ENCODE measurements at regions not wholly inside any gene's neighbourhood (a gene's known extent, or its start where the extent isn't known, plus 50 kb on each side); places are given as distances from the start of the nearest gene placed in this dataset.
A peak's percentile ranks its signal among the peaks of the same experiment; 100 is the strongest.

DNA sequence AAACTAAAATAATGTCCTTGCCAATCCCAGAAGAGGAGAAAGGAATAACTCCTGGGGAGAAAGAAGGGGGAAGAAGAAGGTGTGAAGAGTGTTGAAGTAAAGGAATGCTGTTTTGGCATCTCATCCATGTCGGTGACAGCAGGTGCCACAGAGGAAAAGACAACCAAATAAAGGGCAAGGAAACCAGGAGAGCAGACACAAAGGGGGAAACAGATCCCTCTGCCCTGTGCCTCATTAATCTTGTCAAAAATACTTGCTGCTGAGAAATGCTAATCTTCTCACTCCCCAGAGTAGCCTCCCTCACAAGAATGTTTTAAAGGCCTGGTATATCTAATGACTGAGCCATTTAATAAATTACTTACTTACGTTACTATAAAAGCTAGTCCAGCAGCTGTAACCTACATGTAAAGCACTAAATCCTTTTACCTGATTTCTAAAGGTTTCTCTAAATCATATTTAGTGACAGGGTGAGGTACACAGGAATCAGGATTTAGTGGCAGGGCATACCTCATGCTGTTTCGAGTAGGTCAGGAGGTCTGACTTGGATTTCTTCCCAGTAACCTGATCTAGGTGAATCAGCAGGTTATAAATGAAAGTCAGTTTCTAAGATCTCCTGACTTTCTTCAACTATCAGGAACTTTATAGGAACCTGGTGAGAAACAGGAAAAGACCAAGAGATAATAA lies 377.1 kb downstream of the CENPW start:
- Histone ChIP-seq H3K14ac (replicated peaks; ENCODE audit: low read depth, low read length) (no peak overlapping the region), H3K9me3 (ENCODE audit: control insufficient read depth, insufficient read depth, low read length) (no peaks in the 10 kb centered on the region), H3K9ac (ENCODE audit: low read depth, low read length) (no peak overlapping the region), H3K56ac (ENCODE audit: extremely low read depth, insufficient read depth, low read length) (no peak overlapping the region), H3K4ac (ENCODE audit: low read depth, low read length) (peak overlapping the region; percentile 22; the same call in 1 of the 2 replicates), H3K79me1 (ENCODE audit: low read depth in 1 of 2, low read length in 2 of 2) (no peaks in the 10 kb centered on the region), H2BK120ac (ENCODE audit: low read depth, low read length) (peak overlapping the region; percentile 34; the same call in 1 of the 2 replicates), H4K8ac (ENCODE audit: low read depth in 2 of 2, low read length in 2 of 2) (no peak overlapping the region), H4K91ac (ENCODE audit: insufficient read depth, low read depth, low read length) (no peak overlapping the region), H2BK5ac (ENCODE audit: low read depth, low read length, poor library complexity, severe bottlenecking) (no peak overlapping the region), H4K20me1 (ENCODE audit: insufficient read depth, low read length) (no peaks in the 10 kb centered on the region), H2BK20ac (ENCODE audit: low read depth, low read length) (peak overlapping the region; percentile 23; the same call in 1 of the 2 replicates), H3K27ac (ENCODE audit: insufficient read depth, low read length) (no peak overlapping the region), H2AFZ (replicated peaks; ENCODE audit: low read length, poor library complexity) (peak overlapping the region; percentile 5), H3K4me3 (ENCODE audit: insufficient read depth, low read depth, low read length) (no peak overlapping the region), H3K4me1 (ENCODE audit: control insufficient read depth, insufficient read depth, low read length) (peaks cover 4% of the 10 kb centered on the region; the same call in 1 of the 2 replicates), H2AK5ac (ENCODE audit: low read depth, low read length) (no peak overlapping the region), H2AK9ac (replicated peaks; ENCODE audit: low read depth, low read length, poor library complexity) (no peak overlapping the region), H4K5ac (ENCODE audit: low read depth, low read length) (no peak overlapping the region; the same call in 1 of the 2 replicates), H3K27me3 (ENCODE audit: control insufficient read depth, insufficient read depth, low read length) (no peaks in the 10 kb centered on the region), H3K36me3 (ENCODE audit: control insufficient read depth, insufficient read depth, low read length) (no peaks in the 10 kb centered on the region), H3K4me2 (ENCODE audit: low read depth, low read length) (no peak overlapping the region), H3K9me1 (ENCODE audit: insufficient read depth, low read length) (no peaks in the 10 kb centered on the region; the same call in 1 of the 2 replicates), H2BK15ac (ENCODE audit: low read depth, low read length) (no peak overlapping the region), H3K18ac (ENCODE audit: low read depth, low read length) (no peak overlapping the region; the same call in 1 of the 2 replicates), H3K23ac (ENCODE audit: low read depth, low read length) (no peak overlapping the region)
- DNase-seq (peak; percentile 11), ATAC-seq (ENCODE audit: low read depth) (no peak)
- in situ Hi-C loops (cut with MboI; ENCODE audit: low sequenced_read_pairs), result no loop called here
- dilution Hi-C loops (cut with HindIII; ENCODE audit: low sequenced_read_pairs, unreplicated experiment), result no loop called here
- no TSS peak for BruUV-seq (replicated peaks)
- TF ChIP-seq, protein P1, sequence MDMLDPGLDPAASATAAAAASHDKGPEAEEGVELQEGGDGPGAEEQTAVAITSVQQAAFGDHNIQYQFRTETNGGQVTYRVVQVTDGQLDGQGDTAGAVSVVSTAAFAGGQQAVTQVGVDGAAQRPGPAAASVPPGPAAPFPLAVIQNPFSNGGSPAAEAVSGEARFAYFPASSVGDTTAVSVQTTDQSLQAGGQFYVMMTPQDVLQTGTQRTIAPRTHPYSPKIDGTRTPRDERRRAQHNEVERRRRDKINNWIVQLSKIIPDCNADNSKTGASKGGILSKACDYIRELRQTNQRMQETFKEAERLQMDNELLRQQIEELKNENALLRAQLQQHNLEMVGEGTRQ (IDR thresholded peaks at IDR 0.05; ENCODE audit: low read depth, low read length), result no peak
- TF ChIP-seq NFE2L2 (IDR thresholded peaks at IDR 0.05; ENCODE audit: low read depth, low read length) (no peak), RCOR1 (IDR thresholded peaks at IDR 0.05; ENCODE audit: insufficient replicate concordance, low read length) (no peak), RAD21 (IDR thresholded peaks at IDR 0.05; ENCODE audit: low read length) (no peak), MAFK (IDR thresholded peaks at IDR 0.05; ENCODE audit: low read depth, low read length) (no peak), BHLHE40 (IDR thresholded peaks at IDR 0.05; ENCODE audit: low read depth, low read length) (no peak), MAZ (IDR thresholded peaks at IDR 0.05; ENCODE audit: borderline replicate concordance, low read depth, low read length) (no peak), MXI1 (IDR thresholded peaks at IDR 0.05; ENCODE audit: borderline replicate concordance, low read depth, low read length) (no peak), FOS (IDR thresholded peaks at IDR 0.05; ENCODE audit: low read depth, low read length) (no peak), CHD1 (IDR thresholded peaks at IDR 0.05; ENCODE audit: low read depth, low read length) (no peak), POLR2A (IDR thresholded peaks at IDR 0.05; ENCODE audit: low read depth, low read length) (no peak), CEBPB (IDR thresholded peaks at IDR 0.05; ENCODE audit: low read depth, low read length) (no peak), SMC3 (IDR thresholded peaks at IDR 0.05; ENCODE audit: low read depth, low read length) (no peak)
- TF ChIP-seq, protein P2, sequence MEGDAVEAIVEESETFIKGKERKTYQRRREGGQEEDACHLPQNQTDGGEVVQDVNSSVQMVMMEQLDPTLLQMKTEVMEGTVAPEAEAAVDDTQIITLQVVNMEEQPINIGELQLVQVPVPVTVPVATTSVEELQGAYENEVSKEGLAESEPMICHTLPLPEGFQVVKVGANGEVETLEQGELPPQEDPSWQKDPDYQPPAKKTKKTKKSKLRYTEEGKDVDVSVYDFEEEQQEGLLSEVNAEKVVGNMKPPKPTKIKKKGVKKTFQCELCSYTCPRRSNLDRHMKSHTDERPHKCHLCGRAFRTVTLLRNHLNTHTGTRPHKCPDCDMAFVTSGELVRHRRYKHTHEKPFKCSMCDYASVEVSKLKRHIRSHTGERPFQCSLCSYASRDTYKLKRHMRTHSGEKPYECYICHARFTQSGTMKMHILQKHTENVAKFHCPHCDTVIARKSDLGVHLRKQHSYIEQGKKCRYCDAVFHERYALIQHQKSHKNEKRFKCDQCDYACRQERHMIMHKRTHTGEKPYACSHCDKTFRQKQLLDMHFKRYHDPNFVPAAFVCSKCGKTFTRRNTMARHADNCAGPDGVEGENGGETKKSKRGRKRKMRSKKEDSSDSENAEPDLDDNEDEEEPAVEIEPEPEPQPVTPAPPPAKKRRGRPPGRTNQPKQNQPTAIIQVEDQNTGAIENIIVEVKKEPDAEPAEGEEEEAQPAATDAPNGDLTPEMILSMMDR (conservative IDR thresholded peaks at IDR 0.05; ENCODE audit: low read depth, low read length), result no peak
- POLR2A ChIA-PET (ENCODE audit: unreplicated experiment), result no interaction called here
- CTCF ChIA-PET, result no interaction called here
- 20% methylated on average over 1 of the region's 3 CpGs; no CpG with 5 or more reads in 1 of the 2 experiments for WGBS, 2 experiments (ENCODE audit: extremely low coverage in 2 of 2, insufficient read length in 1 of 2)
- intact Hi-C loops (cut with micrococcal nuclease), result no loop called here
